Activated naive CD4-positive, alpha-beta T cell treated with anti-CD3 and anti-CD28 coated beads, Interleukin-2, amount 50 U/mL, for 24 hours (primary cell): ENCODE measurements at regions not wholly inside any gene's neighbourhood (a gene's known extent, or its start where the extent isn't known, plus 50 kb on each side); places are given as distances from the start of the nearest gene placed in this dataset.

Source experiments
- H3K27ac Mint-ChIP-seq: one replicate; pipeline ENCODE4 v1.8.0; 2021; ENCODE audit warnings: mild to moderate bottlenecking, mixed read lengths
- H3K27me3 Mint-ChIP-seq: one replicate; pipeline ENCODE4 v1.8.0; 2021; ENCODE audit warnings: mixed read lengths
- H3K36me3 Mint-ChIP-seq: one replicate; pipeline ENCODE4 v1.8.0; 2021; ENCODE audit warnings: mixed read lengths
- H3K4me1 Mint-ChIP-seq: one replicate; pipeline ENCODE4 v1.8.0; 2021; ENCODE audit warnings: mixed read lengths
- H3K4me3 Mint-ChIP-seq: one replicate; pipeline ENCODE4 v1.8.0; 2021; ENCODE audit warnings: mild to moderate bottlenecking, mixed read lengths
- H3K9me3 Mint-ChIP-seq: one replicate; pipeline ENCODE4 v1.8.0; 2021; ENCODE audit warnings: mixed read lengths

GRCh38 chr1:8216005-8216404 lies 101.9 kb upstream of the SLC45A1 start:
- Mint-ChIP-seq H3K4me3 (no peak overlapping the region), H3K36me3 (no peaks in the 10 kb centered on the region)

GRCh38 chr1:8214501-8215173 lies 103.3 kb upstream of the SLC45A1 start:
- Mint-ChIP-seq H3K27ac (no peak overlapping the region), H3K4me1 (peaks cover 4% of the 10 kb centered on the region), H3K9me3 (no peaks in the 10 kb centered on the region), H3K27me3 (peaks cover 11% of the 10 kb centered on the region), H3K36me3 (no peaks in the 10 kb centered on the region), H3K4me3 (no peak overlapping the region)

More at GRCh38 chr1:8216005-8216404, 101.9 kb upstream of the SLC45A1 start:
- H3K27ac Mint-ChIP-seq: no peak overlapping the region
- H3K9me3 Mint-ChIP-seq: no peaks in the 10 kb centered on the region
- H3K27me3 Mint-ChIP-seq: peaks cover 13% of the 10 kb centered on the region
- H3K4me1 Mint-ChIP-seq: peaks cover 4% of the 10 kb centered on the region

- Mint-ChIP-seq H3K4me1 (peaks cover 4% of the 10 kb centered on the region), H3K4me3 (no peak overlapping the region), H3K9me3 (no peaks in the 10 kb centered on the region), H3K27ac (no peak overlapping the region), H3K27me3 (peaks cover 10% of the 10 kb centered on the region), H3K36me3 (no peaks in the 10 kb centered on the region)
Observed at GRCh38 chr1:8213676-8214075, 104.2 kb upstream of the SLC45A1 start.

- Mint-ChIP-seq H3K4me1 (peaks cover 4% of the 10 kb centered on the region), H3K9me3 (no peaks in the 10 kb centered on the region), H3K4me3 (no peak overlapping the region), H3K36me3 (no peaks in the 10 kb centered on the region), H3K27ac (no peak overlapping the region), H3K27me3 (peaks cover 8% of the 10 kb centered on the region)
Observed at GRCh38 chr1:8213136-8213535, 104.8 kb upstream of the SLC45A1 start.

- Mint-ChIP-seq H3K27ac (no peak overlapping the region), H3K27me3 (peaks cover 8% of the 10 kb centered on the region), H3K36me3 (no peaks in the 10 kb centered on the region), H3K4me1 (peaks cover 1% of the 10 kb centered on the region), H3K9me3 (no peaks in the 10 kb centered on the region), H3K4me3 (no peak overlapping the region)
Observed at GRCh38 chr1:8212580-8213031, 105.3 kb upstream of the SLC45A1 start.

- Mint-ChIP-seq H3K36me3 (no peaks in the 10 kb centered on the region), H3K4me1 (no peaks in the 10 kb centered on the region), H3K27me3 (peaks cover 8% of the 10 kb centered on the region), H3K9me3 (no peaks in the 10 kb centered on the region), H3K4me3 (no peak overlapping the region), H3K27ac (no peak overlapping the region)
Observed at GRCh38 chr1:8211883-8212579, 105.9 kb upstream of the SLC45A1 start.

- Mint-ChIP-seq H3K4me1 (no peaks in the 10 kb centered on the region), H3K4me3 (no peak overlapping the region), H3K27ac (no peak overlapping the region), H3K27me3 (peaks cover 5% of the 10 kb centered on the region), H3K36me3 (no peaks in the 10 kb centered on the region), H3K9me3 (no peaks in the 10 kb centered on the region)
Observed at GRCh38 chr1:8211251-8211882, 106.5 kb upstream of the SLC45A1 start.

- Mint-ChIP-seq H3K27me3 (no peaks in the 10 kb centered on the region), H3K27ac (no peak overlapping the region), H3K4me3 (no peak overlapping the region), H3K36me3 (no peaks in the 10 kb centered on the region), H3K9me3 (no peaks in the 10 kb centered on the region), H3K4me1 (no peaks in the 10 kb centered on the region)
Observed at GRCh38 chr1:8207202-8207601, 110.7 kb upstream of the SLC45A1 start.

- no peak overlapping the region for H3K4me3 Mint-ChIP-seq
- H3K36me3 Mint-ChIP-seq: no peaks in the 10 kb centered on the region
- no peak overlapping the region for H3K27ac Mint-ChIP-seq
- no peaks in the 10 kb centered on the region for H3K9me3 Mint-ChIP-seq
- H3K4me1 Mint-ChIP-seq: no peaks in the 10 kb centered on the region
- H3K27me3 Mint-ChIP-seq: no peaks in the 10 kb centered on the region
Observed at GRCh38 chr1:8206391-8206790, 111.5 kb upstream of the SLC45A1 start.

GRCh38 chr1:8205771-8206170 lies 112.1 kb upstream of the SLC45A1 start:
- H3K27me3 Mint-ChIP-seq: no peaks in the 10 kb centered on the region
- no peak overlapping the region for H3K4me3 Mint-ChIP-seq
- no peaks in the 10 kb centered on the region for H3K9me3 Mint-ChIP-seq
- no peak overlapping the region for H3K27ac Mint-ChIP-seq
- H3K36me3 Mint-ChIP-seq: no peaks in the 10 kb centered on the region
- H3K4me1 Mint-ChIP-seq: no peaks in the 10 kb centered on the region

GRCh38 chr1:8204826-8205225 lies 113.1 kb upstream of the SLC45A1 start:
- Mint-ChIP-seq H3K27me3 (no peaks in the 10 kb centered on the region), H3K4me3 (no peak overlapping the region), H3K9me3 (no peaks in the 10 kb centered on the region), H3K27ac (no peak overlapping the region), H3K4me1 (no peaks in the 10 kb centered on the region), H3K36me3 (no peaks in the 10 kb centered on the region)

- Mint-ChIP-seq H3K27ac (no peak overlapping the region), H3K36me3 (no peaks in the 10 kb centered on the region), H3K4me1 (no peaks in the 10 kb centered on the region), H3K9me3 (no peaks in the 10 kb centered on the region), H3K27me3 (no peaks in the 10 kb centered on the region), H3K4me3 (no peak overlapping the region)
Observed at GRCh38 chr1:8203551-8203950, 114.4 kb upstream of the SLC45A1 start.

GRCh38 chr1:8203056-8203455 lies 114.9 kb upstream of the SLC45A1 start:
- no peaks in the 10 kb centered on the region for H3K27me3 Mint-ChIP-seq
- H3K4me3 Mint-ChIP-seq: no peak overlapping the region
- no peaks in the 10 kb centered on the region for H3K36me3 Mint-ChIP-seq
- H3K9me3 Mint-ChIP-seq: no peaks in the 10 kb centered on the region
- H3K4me1 Mint-ChIP-seq: no peaks in the 10 kb centered on the region
- no peak overlapping the region for H3K27ac Mint-ChIP-seq

GRCh38 chr1:8202182-8202905 lies 115.6 kb upstream of the SLC45A1 start:
- Mint-ChIP-seq H3K36me3 (no peaks in the 10 kb centered on the region), H3K4me3 (no peak overlapping the region), H3K27ac (no peak overlapping the region)

GRCh38 chr1:8201331-8201861 lies 116.5 kb upstream of the SLC45A1 start:
- no peaks in the 10 kb centered on the region for H3K9me3 Mint-ChIP-seq
- H3K36me3 Mint-ChIP-seq: no peaks in the 10 kb centered on the region
- no peak overlapping the region for H3K27ac Mint-ChIP-seq
- no peaks in the 10 kb centered on the region for H3K4me1 Mint-ChIP-seq
- no peaks in the 10 kb centered on the region for H3K27me3 Mint-ChIP-seq
- H3K4me3 Mint-ChIP-seq: no peak overlapping the region

More at GRCh38 chr1:8202182-8202905, 115.6 kb upstream of the SLC45A1 start:
- Mint-ChIP-seq H3K27me3 (no peaks in the 10 kb centered on the region), H3K9me3 (no peaks in the 10 kb centered on the region), H3K4me1 (no peaks in the 10 kb centered on the region)
